Activated CD8-positive, alpha-beta memory T cell treated with anti-CD3 and anti-CD28 coated beads, Interleukin-2, amount 10 ng/mL, durations not matched to agents 7 days and 5 days (primary cell): ENCODE measurements at regions not wholly inside any gene's neighbourhood (a gene's known extent, or its start where the extent isn't known, plus 50 kb on each side); places are given as distances from the start of the nearest gene placed in this dataset.

Experiments
- ATAC-seq: fragments of 150-1000 bp; cut with Tn5 transposase; one replicate; pipeline ENCODE4 v1.10.0; 2021; ENCODE audit warnings: moderate library complexity
- CTCF ChIA-PET: fragments of 350-600 bp; sonication (Branson Sonifier 250); formaldehyde crosslinking; loops from one replicate; lab custom pipeline; 2021; ENCODE audit warnings: antibody characterized with exemption; lab: Charles Lee
- DNase-seq: peaks from one replicate; pipeline ENCODE4 v3.0.0-alpha.2; 2020
- H3K27ac Mint-ChIP-seq: one replicate; pipeline ENCODE4 v1.8.0; 2021; ENCODE audit warnings: mild to moderate bottlenecking, mixed read lengths
- H3K27me3 Mint-ChIP-seq: one replicate; pipeline ENCODE4 v1.8.0; 2021; ENCODE audit warnings: mixed read lengths
- H3K36me3 Mint-ChIP-seq: one replicate; pipeline ENCODE4 v1.8.0; 2021; ENCODE audit warnings: mild to moderate bottlenecking, mixed read lengths
- H3K4me1 Mint-ChIP-seq: one replicate; pipeline ENCODE4 v1.8.0; 2021; ENCODE audit warnings: mixed read lengths
- H3K4me3 Mint-ChIP-seq: one replicate; pipeline ENCODE4 v1.8.0; 2021; ENCODE audit warnings: mild to moderate bottlenecking, moderate library complexity, mixed read lengths
- H3K9me3 Mint-ChIP-seq: one replicate; pipeline ENCODE4 v1.8.0; 2022; ENCODE audit warnings: low read depth, mixed read lengths

- Mint-ChIP-seq H3K27me3 (no peaks in the 10 kb centered on the region), H3K9me3 (no peaks in the 10 kb centered on the region), H3K36me3 (no peaks in the 10 kb centered on the region), H3K4me3 (no peak overlapping the region), H3K4me1 (peaks cover 4% of the 10 kb centered on the region), H3K27ac (no peak overlapping the region)
- DNase-seq (no peak), ATAC-seq (no peak)
- CTCF ChIA-PET: no interaction called here
Observed at GRCh38 chr9:80091526-80091925, 519.8 kb downstream of the TLE4 start.

GRCh38 chr9:80090317-80090716 lies 518.6 kb downstream of the TLE4 start:
- Mint-ChIP-seq H3K36me3 (no peaks in the 10 kb centered on the region), H3K4me1 (peaks cover 4% of the 10 kb centered on the region), H3K27me3 (no peaks in the 10 kb centered on the region), H3K27ac (no peak overlapping the region), H3K4me3 (no peak overlapping the region), H3K9me3 (no peaks in the 10 kb centered on the region)
- no peak for DNase-seq
- CTCF ChIA-PET: no interaction called here
- ATAC-seq: no peak

- ATAC-seq (no peak), DNase-seq (no peak)
- Mint-ChIP-seq H3K27ac (no peak overlapping the region), H3K27me3 (no peaks in the 10 kb centered on the region), H3K9me3 (no peaks in the 10 kb centered on the region), H3K4me3 (no peak overlapping the region), H3K36me3 (no peaks in the 10 kb centered on the region), H3K4me1 (no peaks in the 10 kb centered on the region)
- CTCF ChIA-PET: no interaction called here
Observed at GRCh38 chr9:80086822-80087345, 515.1 kb downstream of the TLE4 start.

GRCh38 chr9:80086386-80086785 lies 514.6 kb downstream of the TLE4 start:
- Mint-ChIP-seq H3K9me3 (no peaks in the 10 kb centered on the region), H3K27me3 (no peaks in the 10 kb centered on the region), H3K4me3 (no peak overlapping the region), H3K4me1 (no peaks in the 10 kb centered on the region), H3K27ac (no peak overlapping the region), H3K36me3 (no peaks in the 10 kb centered on the region)
- DNase-seq: no peak
- ATAC-seq: no peak
- CTCF ChIA-PET: no interaction called here

GRCh38 chr9:80085668-80086067 lies 513.9 kb downstream of the TLE4 start:
- Mint-ChIP-seq H3K27ac (no peak overlapping the region), H3K4me1 (no peaks in the 10 kb centered on the region), H3K36me3 (no peaks in the 10 kb centered on the region), H3K27me3 (no peaks in the 10 kb centered on the region), H3K9me3 (no peaks in the 10 kb centered on the region), H3K4me3 (no peak overlapping the region)
- CTCF ChIA-PET: no interaction called here
- ATAC-seq (no peak), DNase-seq (no peak)

GRCh38 chr9:80082213-80082612 lies 510.4 kb downstream of the TLE4 start:
- no peak overlapping the region for H3K4me3 Mint-ChIP-seq
- H3K27me3 Mint-ChIP-seq: no peaks in the 10 kb centered on the region
- DNase-seq (no peak), ATAC-seq (no peak)
- no peak overlapping the region for H3K27ac Mint-ChIP-seq
- H3K4me1 Mint-ChIP-seq: peaks cover 1% of the 10 kb centered on the region
- H3K9me3 Mint-ChIP-seq: no peaks in the 10 kb centered on the region
- CTCF ChIA-PET: no interaction called here
- no peaks in the 10 kb centered on the region for H3K36me3 Mint-ChIP-seq

- no peak for ATAC-seq
- H3K9me3 Mint-ChIP-seq: no peaks in the 10 kb centered on the region
- CTCF ChIA-PET: no interaction called here
Observed at GRCh38 chr9:80078826-80079225, 507.1 kb downstream of the TLE4 start.

GRCh38 chr9:80077059-80077458 lies 505.3 kb downstream of the TLE4 start:
- ATAC-seq (no peak), DNase-seq (no peak)
- H3K36me3 Mint-ChIP-seq: no peaks in the 10 kb centered on the region
- H3K9me3 Mint-ChIP-seq: peaks cover 2% of the 10 kb centered on the region
- CTCF ChIA-PET: no interaction called here
- H3K4me1 Mint-ChIP-seq: peaks cover 1% of the 10 kb centered on the region
- no peak overlapping the region for H3K27ac Mint-ChIP-seq
- no peaks in the 10 kb centered on the region for H3K27me3 Mint-ChIP-seq
- H3K4me3 Mint-ChIP-seq: no peak overlapping the region

More at GRCh38 chr9:80078826-80079225, 507.1 kb downstream of the TLE4 start:
- Mint-ChIP-seq H3K27me3 (no peaks in the 10 kb centered on the region), H3K27ac (no peak overlapping the region), H3K4me3 (no peak overlapping the region), H3K36me3 (no peaks in the 10 kb centered on the region), H3K4me1 (peaks cover 1% of the 10 kb centered on the region)
- no peak for DNase-seq

- Mint-ChIP-seq H3K36me3 (no peaks in the 10 kb centered on the region), H3K4me3 (no peak overlapping the region), H3K27me3 (no peaks in the 10 kb centered on the region), H3K9me3 (peaks cover 2% of the 10 kb centered on the region), H3K27ac (no peak overlapping the region), H3K4me1 (peaks cover 1% of the 10 kb centered on the region)
- CTCF ChIA-PET: interaction anchor here (0.8 kb wide), 1 partner anchor 24 kb away, joined by 3 read pairs; no protein-coding TSS in a partner anchor
- DNase-seq (no peak), ATAC-seq (no peak)
Observed at GRCh38 chr9:80076162-80076561, 504.4 kb downstream of the TLE4 start.

GRCh38 chr9:80074439-80074838 lies 502.7 kb downstream of the TLE4 start:
- CTCF ChIA-PET: no interaction called here
- H3K4me3 Mint-ChIP-seq: no peak overlapping the region
- no peaks in the 10 kb centered on the region for H3K27me3 Mint-ChIP-seq
- DNase-seq (no peak), ATAC-seq (no peak)
- no peak overlapping the region for H3K27ac Mint-ChIP-seq
- peaks cover 1% of the 10 kb centered on the region for H3K4me1 Mint-ChIP-seq
- H3K9me3 Mint-ChIP-seq: peaks cover 2% of the 10 kb centered on the region
- H3K36me3 Mint-ChIP-seq: no peaks in the 10 kb centered on the region

GRCh38 chr9:80072451-80072850 lies 500.7 kb downstream of the TLE4 start:
- Mint-ChIP-seq H3K27ac (no peak overlapping the region), H3K4me3 (no peak overlapping the region), H3K9me3 (peaks cover 2% of the 10 kb centered on the region), H3K4me1 (no peaks in the 10 kb centered on the region), H3K27me3 (no peaks in the 10 kb centered on the region), H3K36me3 (no peaks in the 10 kb centered on the region)
- no peak for DNase-seq
- ATAC-seq: no peak
- CTCF ChIA-PET: no interaction called here

GRCh38 chr9:80070071-80070742 lies 498.4 kb downstream of the TLE4 start:
- Mint-ChIP-seq H3K4me3 (no peak overlapping the region), H3K9me3 (peaks cover 2% of the 10 kb centered on the region), H3K27me3 (no peaks in the 10 kb centered on the region), H3K4me1 (no peaks in the 10 kb centered on the region), H3K36me3 (no peaks in the 10 kb centered on the region), H3K27ac (no peak overlapping the region)
- no peak for ATAC-seq
- CTCF ChIA-PET: no interaction called here
- no peak for DNase-seq

- DNase-seq: no peak
- no peaks in the 10 kb centered on the region for H3K27me3 Mint-ChIP-seq
- no peaks in the 10 kb centered on the region for H3K4me1 Mint-ChIP-seq
- H3K4me3 Mint-ChIP-seq: no peak overlapping the region
- CTCF ChIA-PET: no interaction called here
- no peak overlapping the region for H3K27ac Mint-ChIP-seq
- ATAC-seq: no peak
- H3K9me3 Mint-ChIP-seq: no peaks in the 10 kb centered on the region
- H3K36me3 Mint-ChIP-seq: no peaks in the 10 kb centered on the region
Observed at GRCh38 chr9:80066931-80067330, 495.2 kb downstream of the TLE4 start.

GRCh38 chr9:80062567-80062966 lies 490.8 kb downstream of the TLE4 start:
- H3K4me3 Mint-ChIP-seq: no peak overlapping the region
- H3K4me1 Mint-ChIP-seq: no peaks in the 10 kb centered on the region
- CTCF ChIA-PET: no interaction called here
- H3K27ac Mint-ChIP-seq: no peak overlapping the region
- no peaks in the 10 kb centered on the region for H3K36me3 Mint-ChIP-seq
- ATAC-seq: no peak
- H3K27me3 Mint-ChIP-seq: no peaks in the 10 kb centered on the region
- DNase-seq: no peak
- H3K9me3 Mint-ChIP-seq: peaks cover 6% of the 10 kb centered on the region
